Germinal center (tissue), 1 donor: ENCODE measurements at regions not wholly inside any gene's neighbourhood (a gene's known extent, or its start where the extent isn't known, plus 50 kb on each side); places are given as distances from the start of the nearest gene placed in this dataset.

ENCODE experiments used
- DNase-seq: peaks from one replicate; pipeline ENCODE4 v3.0.0; 2012; ENCODE audit warnings: mixed read lengths, low spot score

DNA sequence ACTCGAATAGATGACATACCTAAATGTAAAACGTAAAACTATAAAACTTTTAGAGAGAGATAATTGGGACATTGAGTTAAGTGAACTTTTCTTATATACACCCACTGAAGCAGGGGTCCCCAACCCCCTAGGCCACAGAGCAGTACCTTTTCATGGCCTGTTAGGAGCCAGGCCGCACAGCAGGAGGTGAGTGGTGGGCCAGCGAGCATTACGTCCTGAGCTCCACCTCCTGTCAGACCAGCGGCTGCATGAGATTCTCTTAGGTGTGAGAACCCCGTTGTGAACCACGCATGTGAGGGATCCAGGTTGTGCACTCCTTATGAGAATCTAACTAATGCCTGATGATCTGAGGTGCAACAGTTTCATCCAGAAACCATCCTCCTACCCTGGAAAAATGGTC lies 114.8 kb downstream of the HMX1 start:
- DNase-seq = no peak

DNA sequence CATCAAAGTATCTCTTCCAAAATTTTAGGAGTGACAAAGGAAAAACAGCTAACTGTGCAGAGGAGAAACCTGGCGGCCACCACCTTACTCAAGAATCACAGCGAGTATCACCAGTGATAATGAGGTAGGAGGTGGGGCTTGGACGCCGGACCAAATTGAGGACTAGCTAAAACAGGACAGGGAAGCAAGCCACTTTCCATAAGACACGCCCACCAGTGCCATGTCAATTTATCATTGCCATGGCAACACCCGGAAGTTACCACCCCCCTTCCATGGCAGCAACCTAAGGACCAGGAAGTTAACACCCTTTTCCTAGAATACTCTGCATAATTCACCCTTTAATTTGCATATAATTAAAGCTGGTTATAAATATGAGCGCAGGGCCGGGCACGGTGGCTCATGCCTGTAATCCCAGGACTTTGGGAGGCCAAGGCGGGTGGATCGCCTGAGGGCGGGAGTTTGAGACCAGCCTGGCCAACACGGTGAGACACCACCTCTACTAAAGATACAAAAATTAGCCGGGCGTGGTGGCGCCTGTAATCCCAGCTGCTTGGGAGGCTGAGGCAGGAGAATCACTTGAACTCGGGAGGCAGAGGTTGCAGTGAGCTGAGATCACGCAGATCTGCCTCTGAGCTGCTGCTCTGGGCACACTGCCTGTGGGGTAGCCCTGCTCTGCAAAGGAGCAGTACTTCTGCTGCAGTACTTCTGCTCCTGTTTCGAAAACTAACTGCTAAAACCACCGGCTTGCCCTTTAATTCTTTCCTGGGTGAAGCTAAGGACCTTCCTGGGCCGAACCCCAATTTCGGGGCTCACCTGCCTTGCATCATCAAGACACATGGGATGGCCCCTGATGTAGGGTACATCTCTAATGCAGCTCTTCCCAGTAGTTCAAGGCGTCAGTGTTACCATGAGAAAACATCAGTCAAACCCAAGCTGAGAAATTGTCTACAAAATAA lies 116.7 kb downstream of the HMX1 start:
- DNase-seq = no peak

DNA sequence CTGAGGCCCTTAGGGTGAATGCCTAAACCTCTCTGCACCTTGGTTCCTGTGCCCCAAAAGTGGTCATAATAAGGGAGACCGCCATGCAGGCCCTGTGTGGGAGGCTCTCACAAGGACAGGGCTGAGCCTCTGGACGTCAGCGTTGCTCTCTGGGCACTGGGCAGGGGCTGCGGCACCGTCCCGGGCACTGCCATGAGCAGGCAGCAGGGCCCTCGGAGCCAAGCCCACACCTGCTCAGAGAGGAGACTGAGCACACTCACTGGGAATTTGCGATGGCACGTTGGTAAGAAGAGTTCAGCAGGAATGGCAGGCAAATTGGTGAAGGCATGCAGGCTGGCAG lies 123.4 kb downstream of the HMX1 start:
- no peak for DNase-seq

DNA sequence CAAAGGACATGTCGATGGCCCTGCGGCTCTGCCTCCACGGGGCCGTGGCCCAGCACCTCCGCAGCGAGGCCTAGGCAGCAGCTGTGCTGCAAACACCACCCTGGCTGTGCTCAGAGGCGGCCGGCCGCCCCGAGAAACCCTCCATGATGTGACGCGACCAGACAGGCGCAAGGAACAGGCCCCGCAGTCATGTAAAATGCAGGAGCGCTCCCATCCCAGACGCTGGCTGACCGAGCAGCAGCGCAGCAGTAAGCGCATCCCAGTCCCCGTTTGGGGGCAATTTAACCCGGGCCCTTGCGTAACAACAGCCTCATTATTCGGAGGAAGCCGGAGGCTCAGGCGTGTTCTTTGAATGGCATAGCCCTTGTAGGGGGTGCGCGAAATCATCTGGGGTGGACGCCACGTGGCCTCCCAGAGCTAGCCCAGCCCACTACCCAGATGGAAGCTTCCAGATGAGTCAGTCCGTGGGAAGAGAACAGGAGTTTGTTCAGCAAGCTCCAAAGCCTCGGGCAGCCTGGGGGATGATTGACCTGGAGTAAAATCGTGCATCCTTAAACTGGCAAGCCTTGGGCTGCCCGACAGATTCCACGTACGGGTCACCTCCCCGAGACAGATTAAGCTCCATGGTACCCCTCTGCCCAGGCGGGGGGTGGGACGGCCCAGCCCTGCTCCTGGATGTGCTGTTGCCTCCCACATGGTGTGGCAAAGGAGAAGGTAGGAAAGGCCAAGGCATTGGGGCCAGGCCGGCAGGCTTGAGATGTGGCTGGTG lies 124.0 kb downstream of the HMX1 start:
- DNase-seq = no peak

DNA sequence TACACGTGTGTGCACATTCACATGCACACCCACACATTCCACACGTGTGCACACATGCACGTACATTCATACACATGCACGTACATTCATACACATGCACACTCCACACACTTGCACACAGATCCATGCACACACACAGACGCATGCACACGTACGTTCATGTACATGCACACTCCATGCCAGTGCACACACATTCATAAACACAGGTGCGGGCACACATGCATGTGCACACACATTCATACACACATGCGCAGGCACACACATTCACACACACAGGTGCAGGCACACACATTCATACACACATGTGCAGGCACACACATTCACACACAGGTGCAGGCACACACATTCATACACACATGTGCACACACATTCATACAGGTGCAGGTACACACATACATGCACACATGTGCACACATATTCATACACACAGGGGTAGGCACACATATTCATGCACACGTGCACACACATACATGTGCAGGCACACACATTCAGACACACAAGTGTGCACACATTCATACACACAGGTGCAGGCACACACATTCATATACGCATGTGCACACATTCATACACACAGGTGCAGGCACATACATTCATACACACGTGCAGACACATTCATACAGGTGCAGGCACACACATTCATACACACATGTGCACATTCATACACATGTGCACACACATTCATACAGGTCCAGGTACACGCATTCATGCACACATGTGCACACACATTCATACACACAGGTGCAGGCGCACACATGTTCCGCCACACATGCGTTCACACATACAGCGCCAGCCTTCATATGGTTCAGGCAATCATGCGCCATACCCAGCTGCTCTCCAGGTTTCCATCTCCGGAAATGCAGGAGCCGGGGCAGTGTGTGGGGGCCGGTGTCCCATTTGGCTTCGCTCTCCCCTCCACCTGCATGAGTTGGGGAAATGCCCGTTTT lies 124.8 kb downstream of the HMX1 start:
- DNase-seq = no peak

DNA sequence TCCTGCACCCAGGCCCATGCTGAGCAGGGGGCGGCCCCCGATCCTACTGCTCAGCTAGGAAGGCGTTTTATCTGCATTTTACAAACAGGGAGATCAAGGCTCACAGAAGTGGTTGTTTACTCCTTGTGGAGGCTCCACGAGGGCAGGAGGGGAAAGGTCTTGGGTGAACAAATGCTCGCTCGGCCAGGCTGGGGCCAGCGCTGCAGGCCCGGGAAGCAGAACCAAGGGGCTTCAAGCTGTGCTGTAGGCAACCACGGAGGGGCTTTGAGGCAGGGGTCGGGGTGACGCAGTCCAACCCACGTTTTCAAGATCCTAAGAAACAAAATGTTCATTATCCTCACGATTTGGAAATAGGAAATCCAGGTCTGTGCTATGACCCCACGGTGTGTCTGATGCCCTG lies 125.8 kb downstream of the HMX1 start:
- DNase-seq = no peak

DNA sequence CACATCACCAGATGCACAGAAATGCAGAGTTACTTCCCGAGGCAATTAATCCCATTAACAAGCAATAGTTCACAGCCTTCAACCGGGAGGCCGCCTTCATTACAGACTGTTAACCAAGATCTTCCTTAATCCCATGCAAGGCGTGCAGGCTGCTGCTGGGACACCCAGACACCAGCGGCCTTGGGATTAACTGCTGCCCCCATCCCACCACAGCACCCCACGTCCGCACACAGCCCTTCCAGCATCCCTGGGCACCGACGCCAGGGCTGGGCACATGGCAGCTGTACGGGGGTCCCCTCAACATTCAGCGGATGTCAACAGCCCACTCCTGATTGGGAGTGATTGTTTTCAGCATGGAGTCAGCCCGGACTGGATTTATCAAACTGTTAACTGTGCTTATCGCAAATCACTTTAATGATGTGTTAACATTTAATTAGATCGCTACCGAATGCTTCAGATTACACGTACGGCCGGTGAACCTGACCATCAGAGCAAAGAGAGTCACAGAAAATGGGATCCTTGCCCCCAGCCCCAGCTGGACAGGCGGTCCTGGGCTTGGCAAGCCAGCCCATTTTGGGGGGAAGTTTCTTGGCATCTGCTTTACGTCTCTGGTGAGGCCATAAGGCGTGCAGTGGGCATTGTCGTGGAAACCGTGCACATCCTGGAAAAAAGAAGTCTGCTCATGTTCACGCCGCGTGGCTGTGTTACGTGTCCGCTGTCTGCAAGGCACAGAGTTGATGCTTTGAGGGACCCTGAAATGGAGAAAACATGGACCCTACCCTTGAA lies 126.4 kb downstream of the HMX1 start:
- no peak for DNase-seq

DNA sequence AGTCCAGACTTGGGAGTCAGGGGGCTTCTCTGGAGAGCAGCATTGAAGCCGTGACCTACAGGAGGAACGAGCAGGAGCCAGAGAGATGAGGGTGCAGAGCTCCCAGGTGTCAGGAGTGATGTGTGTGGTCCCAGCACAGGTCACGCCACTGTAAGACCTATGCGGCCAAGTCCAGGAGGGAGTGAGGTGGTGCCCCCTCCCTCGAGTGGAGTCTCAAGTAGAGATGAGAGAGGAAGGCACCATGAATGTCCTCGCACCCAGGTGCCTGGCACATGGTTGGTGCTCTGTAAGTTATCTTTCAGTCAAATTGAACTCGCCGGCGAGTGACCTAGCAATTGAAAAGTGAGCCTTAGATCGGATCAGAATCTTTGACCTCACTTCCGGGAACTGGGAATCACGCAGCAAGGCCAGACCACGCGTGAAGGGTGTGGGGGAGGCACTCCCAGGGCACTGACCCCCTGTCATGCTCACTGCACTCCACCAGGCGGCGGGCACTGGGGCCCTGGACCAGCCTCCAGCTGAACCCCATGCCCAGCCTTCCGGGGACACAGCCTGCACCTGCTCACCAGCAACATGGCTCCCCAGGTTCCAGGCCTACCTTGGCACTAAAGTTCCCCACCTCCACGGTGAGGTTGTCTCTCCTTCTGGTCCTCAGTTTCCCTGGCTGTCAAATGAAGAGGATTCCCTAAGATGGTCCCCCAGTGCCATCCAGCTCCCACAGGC lies 127.4 kb downstream of the HMX1 start:
- no peak for DNase-seq

DNA sequence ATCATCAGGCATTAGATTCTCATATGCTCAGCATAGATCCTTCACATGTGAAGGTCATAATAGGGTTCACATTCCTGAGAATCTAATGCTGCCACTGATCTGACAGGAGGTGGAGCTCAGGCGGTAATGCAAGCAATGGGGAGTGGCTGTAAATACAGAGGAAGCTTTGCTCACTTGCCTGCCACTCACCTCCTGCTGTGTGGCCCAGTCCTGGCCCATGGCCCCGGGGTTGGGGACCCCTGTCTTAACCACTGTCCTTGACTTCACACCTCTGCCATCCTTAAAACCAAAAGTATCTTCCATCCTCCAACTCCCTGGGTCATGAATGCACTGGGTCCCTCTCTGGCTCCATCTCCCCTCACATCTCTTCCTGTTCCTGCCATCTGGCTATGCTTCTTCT lies 129.1 kb downstream of the HMX1 start:
- DNase-seq = no peak

DNA sequence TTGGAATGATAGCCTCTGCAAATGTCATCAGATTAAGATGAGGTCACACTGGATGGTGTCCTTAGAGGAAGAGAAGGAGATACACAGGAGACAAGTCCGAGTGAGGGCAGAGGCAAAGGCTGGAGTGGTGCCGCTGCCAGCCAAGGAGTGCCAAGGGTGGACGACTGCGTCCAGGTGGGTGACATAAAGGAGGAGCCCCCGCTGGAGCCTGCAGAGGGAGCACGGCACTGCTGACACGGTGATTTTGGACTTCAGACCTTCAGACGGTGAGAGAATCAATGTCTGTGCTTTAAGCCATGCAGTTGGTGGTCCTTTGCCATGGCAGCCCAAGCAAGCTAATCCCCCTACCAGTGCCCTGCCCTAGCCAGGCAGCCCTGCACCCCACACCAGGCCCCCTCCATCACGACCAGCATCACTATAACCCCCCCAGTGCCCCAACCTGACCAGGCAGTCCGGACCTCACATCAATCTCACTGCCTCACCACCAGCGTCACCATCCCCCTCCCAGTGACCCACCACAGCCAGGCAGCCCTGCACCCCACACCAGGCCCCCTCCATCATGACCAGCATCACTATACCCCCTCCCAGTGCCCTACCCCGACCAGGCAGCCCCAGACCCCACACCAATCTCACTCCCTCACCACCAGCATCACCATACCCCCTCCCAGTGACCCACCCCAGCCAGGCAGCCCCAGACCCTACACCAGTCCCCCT lies 130.0 kb downstream of the HMX1 start:
- DNase-seq = no peak

DNA sequence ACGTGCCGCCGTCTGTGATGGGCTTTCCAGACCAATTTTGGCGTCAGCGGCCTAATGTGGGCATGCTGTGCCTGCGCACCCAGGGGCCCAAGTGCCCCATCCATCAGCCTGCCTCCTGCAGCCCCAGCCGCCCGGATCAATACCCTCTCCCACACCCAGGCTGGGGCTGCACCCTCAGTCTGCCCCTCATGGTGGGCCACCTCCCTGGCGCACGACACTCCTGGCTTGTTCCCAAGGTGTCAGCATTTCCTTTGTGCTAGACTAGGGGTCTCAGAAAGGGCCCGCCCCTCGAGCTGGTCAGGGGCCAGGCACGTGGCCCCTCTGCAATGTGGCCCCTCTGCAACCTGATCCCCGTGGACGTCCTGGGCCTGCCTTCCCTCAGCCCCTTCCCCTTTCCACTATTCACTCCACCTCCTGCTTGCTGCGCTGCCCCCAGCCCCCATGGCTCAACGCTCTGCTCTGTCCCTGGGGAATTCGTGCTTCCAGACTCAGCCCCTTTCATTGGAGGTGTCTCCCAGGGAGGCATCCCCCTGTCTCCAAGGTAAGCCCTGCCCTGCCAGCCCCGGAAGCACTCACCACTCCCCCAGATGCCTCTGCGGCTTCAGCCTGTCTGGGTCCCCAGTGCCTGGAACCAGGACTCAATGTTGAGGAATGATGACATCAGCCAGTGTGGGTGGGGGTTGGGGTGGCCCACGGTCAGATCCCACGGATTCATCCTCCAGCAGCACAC lies 130.8 kb downstream of the HMX1 start:
- no peak for DNase-seq

DNA sequence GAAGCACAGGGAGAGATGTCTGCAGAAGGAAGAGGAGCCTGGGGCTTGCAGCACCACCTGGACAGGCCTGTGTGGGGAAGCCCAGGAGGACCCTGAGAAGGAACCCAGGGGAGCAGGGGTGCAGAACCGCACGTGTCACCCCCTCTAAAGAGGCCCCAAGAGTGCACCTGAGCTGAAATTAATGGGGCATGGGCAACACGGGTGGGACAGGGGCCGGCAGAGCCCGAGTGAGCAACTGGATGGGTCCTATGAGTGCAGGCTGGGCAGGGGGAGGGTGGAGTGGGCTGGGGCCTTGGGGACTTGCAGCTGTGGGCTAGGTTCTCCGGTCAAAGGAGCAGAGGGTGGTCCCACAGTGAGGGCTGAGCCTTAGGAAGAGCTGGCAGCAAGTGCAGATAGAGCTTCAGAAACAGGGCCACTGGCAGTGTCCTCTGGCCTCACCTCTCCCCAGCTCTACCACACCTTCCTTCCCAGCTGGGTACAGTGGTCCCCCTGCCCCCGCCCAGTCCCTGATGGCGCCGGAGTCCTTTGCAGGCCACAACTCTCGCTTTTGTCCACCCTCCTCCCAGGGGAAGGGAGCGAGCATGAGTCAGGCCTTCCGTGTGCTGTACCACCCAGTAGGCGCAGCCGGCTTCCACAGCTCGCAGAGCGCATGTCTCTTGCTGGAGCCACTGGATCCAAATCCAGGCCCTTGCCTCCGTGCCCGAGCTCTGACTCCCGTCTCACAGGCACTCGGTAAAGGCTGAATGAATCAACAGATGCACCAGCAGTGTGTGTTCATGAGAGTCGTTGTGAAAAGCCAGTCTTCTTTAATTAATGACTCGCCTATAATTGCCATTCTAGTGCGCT lies 131.6 kb downstream of the HMX1 start:
- DNase-seq = no peak

DNA sequence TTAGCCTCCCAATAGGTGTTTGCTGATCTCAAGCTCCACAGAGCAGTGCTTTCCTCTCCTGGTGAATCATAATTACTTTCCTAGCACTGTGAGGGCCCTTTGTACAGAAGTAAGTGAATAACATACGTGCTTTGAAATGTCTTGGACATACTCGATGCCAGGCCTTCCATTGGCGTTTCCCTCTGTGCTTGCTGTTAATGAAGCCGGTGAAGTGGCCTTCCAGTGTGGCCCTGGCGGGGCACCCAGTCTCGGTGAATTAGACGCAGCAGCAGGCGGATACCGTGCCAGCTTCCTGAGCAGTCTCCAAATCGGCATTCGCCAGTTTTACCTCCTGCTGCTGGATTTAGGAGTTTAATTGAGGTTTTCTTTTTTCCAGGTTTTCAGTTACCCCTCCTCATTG lies 132.3 kb downstream of the HMX1 start:
- DNase-seq = no peak

DNA sequence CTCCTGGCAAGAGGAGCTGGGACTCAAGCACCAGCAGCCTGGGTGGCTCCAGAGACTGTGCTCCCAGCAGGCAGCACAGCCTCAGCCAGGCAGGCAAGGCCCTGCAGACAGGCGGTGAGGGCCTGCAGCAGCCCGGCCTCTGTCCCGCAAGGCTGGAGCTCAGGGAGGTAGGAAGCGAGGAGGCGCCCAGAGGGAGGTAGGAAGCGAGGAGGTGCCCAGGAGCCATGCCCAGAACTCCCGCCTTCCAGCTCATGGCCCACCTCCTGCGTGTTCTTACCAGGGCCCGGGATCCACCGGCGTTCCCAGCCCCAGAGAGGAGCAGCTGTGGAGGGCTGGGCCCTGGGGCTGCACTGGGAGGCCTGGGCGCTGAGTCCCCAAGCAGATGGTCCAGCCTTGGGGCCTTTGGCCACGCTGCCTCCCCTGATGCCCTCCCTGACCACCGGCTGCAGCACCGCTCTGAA lies 133.1 kb downstream of the HMX1 start:
- no peak for DNase-seq

DNA sequence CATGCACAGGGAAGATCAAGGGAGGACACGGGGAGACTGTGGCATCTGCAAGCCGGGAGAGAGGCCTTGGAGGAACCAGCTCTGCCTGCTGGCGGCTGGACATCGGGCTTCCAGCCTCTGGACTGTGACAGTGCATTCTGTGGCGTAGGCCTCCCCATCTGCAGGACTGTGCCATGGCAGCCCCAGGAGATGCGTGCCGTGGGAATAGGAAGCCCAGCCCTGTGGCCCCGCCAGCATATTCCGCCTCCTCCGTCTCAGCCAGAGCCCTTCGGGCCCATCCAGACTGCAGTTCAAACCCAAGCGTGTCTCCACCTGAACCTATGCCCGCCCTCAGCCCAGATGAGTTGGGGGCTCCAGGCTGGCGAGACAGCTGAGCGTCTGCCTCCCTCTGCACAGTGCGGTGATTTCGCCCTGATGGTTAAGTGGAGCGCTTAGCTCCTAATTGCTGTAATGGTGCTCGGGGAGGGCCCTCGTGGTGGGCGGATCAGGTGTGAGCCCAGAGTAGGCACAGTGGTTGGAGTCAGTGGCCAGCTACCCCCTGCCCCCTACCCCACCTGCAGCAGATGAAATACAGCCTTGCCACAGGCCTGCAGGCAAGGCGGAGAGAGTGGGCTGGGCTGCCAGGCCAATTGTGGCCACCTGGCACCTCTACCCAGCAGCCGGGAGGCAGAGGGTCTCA lies 133.9 kb downstream of the HMX1 start:
- DNase-seq = no peak

DNA sequence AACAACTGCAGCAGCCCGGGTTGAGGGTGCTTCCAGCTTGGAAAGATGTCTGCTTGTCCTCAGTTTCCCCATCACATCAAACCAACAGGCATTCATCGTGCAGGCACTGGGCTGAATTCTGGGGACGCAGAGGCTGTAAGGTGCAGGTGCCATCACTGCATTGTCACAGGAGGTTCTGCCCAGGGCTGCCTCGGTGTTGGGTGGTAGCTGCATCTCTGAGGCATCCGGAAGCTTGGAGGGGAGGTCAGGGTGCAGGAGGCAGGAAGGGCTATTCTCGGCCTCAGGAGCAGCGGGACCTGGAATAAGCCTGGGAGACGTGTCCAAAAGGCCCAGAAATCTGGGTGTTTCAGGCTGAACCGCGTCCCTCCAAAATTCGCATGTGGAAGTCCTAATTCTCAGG lies 134.6 kb downstream of the HMX1 start:
- no peak for DNase-seq

DNA sequence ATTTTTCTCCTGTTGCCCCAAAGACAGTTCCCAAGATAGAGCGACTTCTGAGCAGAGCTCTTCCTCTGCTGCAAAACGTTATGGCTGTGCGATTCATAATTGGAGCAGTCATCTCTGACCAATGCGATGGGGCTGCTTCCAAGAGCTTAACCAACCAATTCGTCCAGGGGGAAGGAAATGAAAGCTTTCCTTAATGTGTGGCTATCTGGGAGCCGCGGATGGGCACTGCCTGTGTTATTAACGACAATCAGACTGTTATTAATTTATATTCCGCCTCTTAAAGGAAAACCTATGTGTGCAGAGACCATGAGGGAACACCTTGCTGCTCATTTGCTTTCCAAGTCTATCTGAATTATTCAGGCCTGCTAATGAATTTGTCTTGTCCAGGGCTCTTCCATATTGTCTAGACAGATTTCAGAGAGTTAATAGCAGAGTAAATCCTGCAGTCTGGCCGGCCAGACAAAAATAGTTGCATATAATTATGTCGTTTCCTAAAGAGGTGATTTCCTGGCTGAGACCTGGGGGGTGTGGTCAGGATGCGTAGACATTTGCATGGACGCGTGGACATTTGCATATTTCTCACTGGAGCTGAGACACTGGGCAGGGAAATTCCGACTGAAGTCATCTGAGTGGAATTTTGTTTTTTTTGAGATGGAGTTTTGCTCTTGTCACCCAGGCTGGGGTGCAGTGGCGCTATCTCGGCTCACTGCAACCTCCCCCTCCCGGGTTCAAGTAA lies 135.4 kb downstream of the HMX1 start:
- DNase-seq = no peak
